Keratinocyte (primary cell): ENCODE measurements at regions not wholly inside any gene's neighbourhood (a gene's known extent, or its start where the extent isn't known, plus 50 kb on each side); places are given as distances from the start of the nearest gene placed in this dataset.

Experiments
- EZH2 ChIP-seq: IDR thresholded peaks from one replicate; pipeline ENCODE4 v1.6.1; 2012; ENCODE audit warnings: inconsistent platforms, mild to moderate bottlenecking, low read length, moderate library complexity
- TF ChIP-seq, protein P1 (sequence below), 3 experiments: IDR thresholded peaks in 1 of 3; conservative IDR thresholded peaks in 1 of 3; optimal IDR thresholded peaks in 1 of 3; 2 replicates in 2 of 3; 3 replicates in 1 of 3; pipeline versions ENCODE3 to v1.5.1; 2011; ENCODE audit warnings: low read length in 3 of 3, mild to moderate bottlenecking in 3 of 3, moderate library complexity in 2 of 3, control low read depth in 1 of 3, inconsistent platforms in 1 of 3; ENCODE audit not compliant: insufficient read depth in 2 of 3; ENCODE audit errors: extremely low read depth in 1 of 3

DNA sequence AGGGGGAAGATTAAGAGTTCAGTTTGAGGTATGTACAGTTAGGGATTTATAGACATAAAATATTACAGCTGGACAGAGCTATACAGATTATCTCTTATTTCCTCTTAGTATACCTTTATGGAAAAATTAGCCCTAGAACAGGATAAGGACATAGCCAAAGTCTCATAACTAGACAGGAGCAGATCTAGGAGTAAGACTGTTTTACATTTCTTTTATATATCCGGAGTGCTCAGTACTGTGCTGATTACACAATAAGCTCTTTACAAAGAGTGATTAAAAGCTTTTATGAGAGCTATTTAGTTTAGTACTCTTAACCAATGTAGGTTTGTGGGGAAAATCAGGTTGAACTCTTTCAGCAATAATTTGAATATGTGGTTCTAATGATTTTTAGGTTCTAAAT is 105.8 kb downstream of the TBX22 start:
- TF ChIP-seq, protein P1, sequence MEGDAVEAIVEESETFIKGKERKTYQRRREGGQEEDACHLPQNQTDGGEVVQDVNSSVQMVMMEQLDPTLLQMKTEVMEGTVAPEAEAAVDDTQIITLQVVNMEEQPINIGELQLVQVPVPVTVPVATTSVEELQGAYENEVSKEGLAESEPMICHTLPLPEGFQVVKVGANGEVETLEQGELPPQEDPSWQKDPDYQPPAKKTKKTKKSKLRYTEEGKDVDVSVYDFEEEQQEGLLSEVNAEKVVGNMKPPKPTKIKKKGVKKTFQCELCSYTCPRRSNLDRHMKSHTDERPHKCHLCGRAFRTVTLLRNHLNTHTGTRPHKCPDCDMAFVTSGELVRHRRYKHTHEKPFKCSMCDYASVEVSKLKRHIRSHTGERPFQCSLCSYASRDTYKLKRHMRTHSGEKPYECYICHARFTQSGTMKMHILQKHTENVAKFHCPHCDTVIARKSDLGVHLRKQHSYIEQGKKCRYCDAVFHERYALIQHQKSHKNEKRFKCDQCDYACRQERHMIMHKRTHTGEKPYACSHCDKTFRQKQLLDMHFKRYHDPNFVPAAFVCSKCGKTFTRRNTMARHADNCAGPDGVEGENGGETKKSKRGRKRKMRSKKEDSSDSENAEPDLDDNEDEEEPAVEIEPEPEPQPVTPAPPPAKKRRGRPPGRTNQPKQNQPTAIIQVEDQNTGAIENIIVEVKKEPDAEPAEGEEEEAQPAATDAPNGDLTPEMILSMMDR (optimal IDR thresholded peaks at IDR 0.05 in 1 of 3, IDR thresholded peaks at IDR 0.05 in 1 of 3, conservative IDR thresholded peaks at IDR 0.05 in 1 of 3; ENCODE audit: extremely low read depth in 1 of 3, insufficient read depth in 2 of 3, low read length in 3 of 3): no peak
- TF ChIP-seq EZH2: no peak
